Ramos (cell line): ENCODE measurements at regions not wholly inside any gene's neighbourhood (a gene's known extent, or its start where the extent isn't known, plus 50 kb on each side); places are given as distances from the start of the nearest gene placed in this dataset.

Experiments used
- in situ Hi-C: fragments of 300-500 bp; cut with MboI; formaldehyde crosslinking; loops from one replicate; pipeline ENCODE4 v1.14.3; 2022; ENCODE audit warnings: low sequenced_read_pairs; ENCODE audit not compliant: unreplicated experiment

DNA sequence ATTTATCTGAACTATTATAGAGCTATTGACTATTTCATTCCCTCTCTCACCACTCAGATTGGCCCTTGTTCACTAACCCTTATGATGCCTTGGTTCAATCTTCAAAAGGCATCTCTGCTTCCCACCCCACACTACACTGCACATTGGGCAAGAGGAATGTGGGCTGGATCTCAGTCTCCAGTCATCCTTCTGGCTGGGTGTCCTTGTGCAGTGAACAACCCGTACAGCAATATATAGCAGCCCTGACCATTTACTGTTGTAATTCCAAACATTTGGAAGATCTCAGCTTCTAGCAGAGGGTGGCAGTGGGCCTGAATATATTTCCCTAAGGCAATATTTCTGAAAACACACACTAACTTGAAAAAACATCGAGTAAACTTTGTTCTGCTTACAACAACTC is 199.2 kb upstream of the GDNF start:
- in situ Hi-C loops = no loop called here

DNA sequence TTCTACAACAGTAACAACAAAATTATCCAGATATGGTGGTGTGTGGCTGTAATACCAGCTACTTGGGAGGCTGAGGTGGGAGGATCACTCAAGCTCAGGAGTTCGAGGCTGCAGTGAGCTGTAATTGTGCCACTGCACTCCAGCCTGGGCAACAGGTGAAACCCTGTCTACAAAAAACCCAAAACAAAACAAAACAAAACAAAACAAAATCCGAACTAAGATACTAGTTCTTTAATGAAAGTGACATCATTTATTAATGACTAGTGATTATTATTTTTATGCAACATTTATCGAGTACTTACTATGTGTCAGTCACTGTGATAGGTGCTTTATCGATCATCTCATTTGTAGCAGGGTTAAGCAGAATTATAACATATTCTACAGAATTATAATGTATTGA is 196.9 kb upstream of the GDNF start:
- in situ Hi-C loops = no loop called here

DNA sequence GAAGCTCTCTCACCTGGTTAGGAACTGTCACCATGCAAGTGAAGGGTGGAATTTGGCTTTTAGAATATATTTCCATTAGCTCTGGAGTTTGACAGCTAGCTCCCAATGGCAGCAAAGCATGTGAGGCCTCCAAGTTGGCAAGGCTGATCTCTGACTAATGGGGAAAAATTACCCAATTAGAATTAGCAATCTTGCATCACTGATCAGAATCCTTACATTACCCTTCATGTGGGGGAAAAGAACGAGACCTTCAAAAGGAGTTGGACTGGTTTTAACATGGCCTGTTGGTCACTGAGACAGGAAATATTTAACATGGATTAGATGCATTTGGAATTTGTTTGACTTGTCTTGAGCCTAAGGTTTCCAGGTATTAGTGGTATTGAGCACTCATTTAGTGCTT is 192.3 kb upstream of the GDNF start:
- in situ Hi-C loops = no loop called here

DNA sequence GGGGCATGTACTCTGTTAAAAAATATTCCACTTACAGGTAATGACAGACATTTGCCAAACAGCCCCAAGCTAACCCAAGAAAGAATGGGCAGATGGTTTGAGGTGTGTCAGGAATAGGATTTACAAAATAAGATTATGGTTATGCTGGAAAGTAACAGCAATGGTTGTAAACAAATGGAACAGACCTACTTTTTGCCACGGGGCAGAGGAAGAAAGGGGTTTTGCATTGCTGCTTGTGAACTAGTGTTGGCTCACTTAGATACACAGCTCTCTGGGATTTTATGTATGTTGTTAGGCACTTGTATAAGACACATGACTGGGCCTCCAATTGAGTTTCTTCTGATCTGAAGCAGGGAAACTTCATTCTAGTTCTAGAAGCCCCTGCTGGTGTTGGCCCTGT is 191.5 kb upstream of the GDNF start:
- in situ Hi-C loops = no loop called here

DNA sequence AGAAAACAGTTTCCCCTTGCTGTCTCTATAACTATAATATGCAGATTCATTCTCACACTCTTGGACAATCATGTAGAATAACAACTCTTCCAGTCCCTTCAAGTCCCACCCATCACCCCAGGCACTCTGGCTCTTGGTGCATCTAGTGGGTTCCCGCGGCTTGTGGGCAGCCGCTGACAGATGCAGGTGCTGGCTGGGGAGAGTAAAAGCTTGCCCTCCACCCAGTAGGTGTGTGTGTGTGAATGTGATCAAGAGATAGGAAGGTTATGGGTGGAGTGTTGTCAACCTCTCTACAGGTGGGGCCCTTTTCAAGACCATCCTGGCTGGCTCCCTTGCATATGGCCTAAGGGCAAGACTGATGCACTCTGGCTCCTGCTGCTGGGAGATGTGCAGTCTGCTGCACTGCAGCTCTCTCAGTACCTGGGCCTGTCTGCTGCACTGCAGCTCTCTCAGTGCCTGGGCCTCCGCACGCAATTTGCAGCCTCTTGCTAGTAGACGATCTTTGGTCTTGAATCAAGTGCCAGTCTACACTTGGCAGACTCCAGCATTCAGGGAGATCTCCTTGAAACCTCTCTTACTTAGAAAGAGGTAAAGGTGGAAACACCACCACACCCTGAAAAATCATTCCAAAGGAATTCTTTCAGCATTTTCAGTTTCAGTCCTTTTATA is 189.7 kb upstream of the GDNF start:
- in situ Hi-C loops = no loop called here

DNA sequence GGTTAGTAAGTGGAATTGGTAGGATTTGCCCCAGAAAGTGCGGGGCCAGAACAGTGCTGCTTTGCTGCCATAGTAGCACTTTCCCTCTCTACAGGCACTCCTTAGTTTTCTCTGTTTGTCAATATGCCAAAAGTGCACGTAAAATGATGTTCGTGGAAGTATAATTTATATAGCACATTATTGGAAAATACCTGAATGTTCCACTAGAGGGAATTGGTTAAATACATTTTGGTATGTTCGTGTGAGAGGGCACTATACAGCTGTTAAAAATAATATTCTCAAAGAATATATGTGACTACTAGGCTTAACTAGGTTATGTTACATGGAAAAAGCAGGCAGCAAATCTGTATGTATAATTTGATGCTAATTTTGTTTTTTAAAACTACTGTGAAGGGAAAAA is 184.0 kb upstream of the GDNF start:
- in situ Hi-C loops = no loop called here

DNA sequence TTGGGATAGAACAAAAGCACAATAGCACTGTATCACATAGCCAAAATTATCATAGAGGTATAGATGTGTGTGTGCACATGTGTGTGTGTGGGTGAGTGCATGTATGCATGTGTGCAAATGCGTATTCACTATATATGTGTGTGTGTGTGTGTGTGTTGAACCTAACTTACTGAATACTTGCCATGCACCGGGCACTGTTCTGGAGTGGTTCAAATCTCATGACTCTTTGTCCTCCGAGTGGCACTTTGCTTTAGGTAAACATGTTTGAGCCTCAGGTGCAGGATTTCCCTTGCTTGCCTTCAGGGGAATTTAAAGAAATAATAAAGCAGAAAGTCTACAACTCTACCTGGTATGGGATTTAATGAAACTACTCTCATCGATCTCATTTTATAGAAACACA is 183.5 kb upstream of the GDNF start:
- in situ Hi-C loops = no loop called here

DNA sequence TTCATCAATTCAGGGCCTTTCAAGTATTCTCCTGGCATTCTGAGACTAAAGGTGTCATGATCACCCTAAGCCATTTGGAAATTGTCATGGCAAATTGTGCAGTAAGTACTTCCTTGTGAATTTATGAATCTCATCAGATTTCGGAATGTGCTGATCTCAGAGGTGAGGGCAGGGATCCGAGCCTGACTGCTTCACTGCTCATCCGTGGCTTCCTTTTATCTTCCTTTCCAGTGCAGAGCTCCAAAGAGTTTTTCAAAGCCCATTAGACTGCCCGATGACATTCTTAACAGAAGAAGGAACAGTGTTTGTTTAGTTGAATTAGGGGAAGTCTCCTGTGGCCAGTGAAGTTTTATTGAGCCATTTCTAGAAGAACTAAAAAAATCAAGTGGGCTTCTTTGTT is 182.8 kb upstream of the GDNF start:
- in situ Hi-C loops = no loop called here

DNA sequence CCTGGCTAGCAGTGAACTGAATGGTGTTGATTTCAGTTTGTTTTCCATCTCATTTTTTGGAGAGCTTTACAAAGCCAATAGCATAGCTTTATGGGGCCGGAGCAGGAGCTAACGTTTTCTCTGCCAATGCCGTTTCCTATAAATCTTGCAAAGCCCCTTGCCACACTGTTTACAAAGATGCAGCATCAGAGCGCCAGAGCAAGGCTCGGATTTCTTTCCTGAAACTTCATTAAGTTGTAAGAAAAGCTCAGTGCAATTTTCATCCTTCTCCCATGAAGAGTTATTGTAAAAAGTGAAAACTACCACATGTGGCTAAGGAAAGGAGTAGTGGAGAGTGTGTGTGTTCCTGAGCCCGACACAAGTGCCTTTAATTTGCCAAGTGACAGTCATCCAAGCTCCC is 178.2 kb upstream of the GDNF start:
- in situ Hi-C loops = no loop called here

DNA sequence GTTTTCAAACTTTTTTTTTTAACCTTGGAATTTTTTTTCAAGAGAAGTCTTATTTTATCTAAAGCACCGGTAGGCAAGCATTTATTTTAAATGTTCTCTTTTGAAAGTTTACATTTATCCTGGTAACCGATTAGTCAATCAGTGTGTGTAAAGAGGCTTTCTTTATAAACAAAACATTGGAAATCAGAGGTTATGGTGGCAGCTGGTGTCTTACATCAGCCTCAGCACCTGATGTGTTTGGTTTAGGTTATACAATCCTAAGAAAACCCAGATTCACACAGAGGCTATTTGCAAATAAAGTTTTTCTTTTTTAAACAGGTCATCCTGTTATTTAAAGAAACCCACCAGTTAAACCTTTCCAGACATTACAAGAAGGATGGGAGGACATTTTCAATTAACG is 173.3 kb upstream of the GDNF start:
- in situ Hi-C loops = no loop called here

DNA sequence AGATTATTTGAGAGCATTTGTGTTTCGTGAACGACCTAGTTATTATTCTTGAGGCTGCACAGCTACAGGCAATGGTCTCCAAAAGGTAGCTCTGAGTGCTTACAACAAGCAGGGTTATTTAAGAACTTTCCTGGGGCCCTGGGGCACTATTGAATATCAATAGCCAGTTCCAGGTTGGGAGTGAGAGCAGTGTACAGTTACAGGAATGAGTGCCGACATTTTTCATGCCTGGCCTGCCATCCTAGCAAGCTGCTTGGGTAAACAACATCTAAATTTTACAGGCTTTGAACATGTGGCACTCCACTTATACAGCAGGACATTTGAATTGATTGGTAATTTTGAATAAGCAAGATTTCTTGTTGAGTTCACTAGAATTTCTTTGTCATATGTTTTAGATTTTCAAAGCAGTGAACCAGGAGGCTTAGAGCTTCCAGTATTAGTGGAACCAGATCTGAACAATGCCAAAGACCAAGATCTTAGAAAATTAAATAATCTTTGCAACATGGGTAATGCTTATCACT is 171.9 kb upstream of the GDNF start:
- in situ Hi-C loops = no loop called here

DNA sequence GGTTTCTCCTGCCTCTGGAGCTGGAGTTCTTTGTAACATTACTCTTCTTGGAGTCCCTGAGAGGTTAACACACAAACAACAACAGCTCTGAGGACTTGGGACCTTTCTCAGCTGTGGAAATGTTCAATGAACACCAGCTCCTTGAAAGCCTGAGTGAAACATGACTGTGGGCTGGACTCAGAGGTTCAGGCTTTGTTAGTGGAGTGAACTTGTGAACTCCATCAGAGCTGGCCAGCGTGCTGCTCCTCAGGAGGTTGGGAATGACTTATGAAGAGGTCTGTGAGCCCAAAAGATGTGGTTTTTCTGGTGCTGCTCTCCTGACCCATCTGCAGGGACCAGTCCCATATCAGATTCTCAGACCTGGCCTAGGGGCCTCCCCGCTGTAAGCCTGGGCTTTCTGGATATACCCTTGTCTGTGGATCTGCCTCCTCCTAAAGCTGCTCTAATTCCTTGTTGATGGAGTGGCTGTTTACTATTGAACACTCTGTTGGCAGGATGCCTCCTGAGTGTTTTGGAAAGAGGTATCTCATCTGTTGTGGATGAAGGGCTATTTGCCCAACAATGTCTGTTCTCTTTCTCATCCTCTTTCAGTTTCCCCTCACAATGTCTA is 170.0 kb upstream of the GDNF start:
- in situ Hi-C loops = no loop called here

DNA sequence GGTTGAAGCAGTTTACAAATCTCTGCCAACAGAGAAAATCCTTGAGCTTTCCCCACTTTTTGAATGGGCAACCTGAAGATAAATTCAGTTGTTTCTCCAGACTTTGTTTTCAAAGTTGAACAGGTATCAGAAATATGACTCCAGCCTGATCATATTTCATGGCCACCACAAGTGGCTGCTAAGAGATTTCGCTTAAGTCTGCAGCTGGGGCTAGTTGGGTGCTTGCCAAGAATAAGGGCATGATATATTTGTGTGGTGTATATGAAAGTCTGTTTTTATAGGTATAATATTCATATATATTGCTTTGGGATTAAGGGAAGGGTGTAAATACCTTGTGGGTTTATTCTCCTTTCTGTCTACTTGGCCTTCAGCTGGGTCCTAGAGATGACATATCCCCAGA is 168.4 kb upstream of the GDNF start:
- in situ Hi-C loops = no loop called here

DNA sequence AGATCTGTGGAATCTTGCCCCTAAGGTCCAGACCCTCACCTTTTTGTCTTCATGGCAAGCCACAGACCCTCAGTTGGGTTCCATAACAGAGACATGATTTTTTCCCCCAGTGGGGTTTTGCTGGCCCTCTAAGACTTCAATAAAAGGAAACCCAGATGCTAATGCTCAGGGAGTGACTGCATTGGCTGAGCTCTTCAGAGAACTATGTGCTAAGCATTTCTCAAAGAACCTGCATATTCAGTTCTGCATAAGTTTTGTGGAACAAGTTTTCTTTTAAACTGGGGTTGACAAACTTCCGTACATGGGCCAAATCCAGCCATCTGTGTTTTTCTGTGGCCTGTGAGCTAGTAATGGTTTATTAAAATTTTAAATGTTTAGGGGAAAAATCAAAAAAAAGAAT is 159.8 kb upstream of the GDNF start:
- in situ Hi-C loops = no loop called here

DNA sequence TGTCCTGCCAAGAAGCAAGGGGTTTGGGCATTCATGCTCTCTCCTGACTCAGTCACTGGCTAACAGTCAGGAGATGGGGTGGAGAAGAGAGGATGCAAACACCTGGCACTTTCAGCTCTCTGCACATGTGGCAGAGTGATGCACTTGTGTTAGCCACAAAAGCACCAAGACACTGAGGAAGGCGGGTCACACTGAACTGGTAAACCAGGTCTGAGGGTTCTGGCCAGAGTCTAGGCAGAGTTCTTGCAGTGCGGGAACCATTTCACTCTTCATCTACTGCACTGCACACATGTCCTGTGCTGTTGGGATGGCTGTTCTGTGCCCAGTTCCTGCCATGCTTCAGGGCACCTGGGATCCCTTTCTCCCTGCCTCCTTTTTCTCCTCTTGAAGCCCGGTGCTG is 157.1 kb upstream of the GDNF start:
- in situ Hi-C loops = no loop called here

DNA sequence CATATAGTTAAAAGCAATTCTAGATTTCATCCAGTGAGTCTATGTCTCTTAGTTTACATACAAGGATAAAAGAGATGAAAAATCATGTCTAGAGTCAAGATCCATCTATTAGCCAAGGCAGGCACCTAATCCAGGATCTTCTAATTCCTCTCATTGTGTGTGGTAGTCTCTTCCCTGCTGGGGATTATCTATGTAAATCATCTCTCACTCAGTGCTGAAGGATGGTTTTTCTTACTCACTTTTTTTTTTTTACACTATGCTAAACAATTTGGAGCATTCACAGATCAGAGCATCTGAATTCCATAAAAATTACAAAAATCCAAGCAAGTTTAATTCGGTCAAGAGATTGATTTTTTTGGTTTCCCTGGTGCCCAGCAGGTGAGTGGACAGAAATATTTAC is 154.9 kb upstream of the GDNF start:
- in situ Hi-C loops = no loop called here

DNA sequence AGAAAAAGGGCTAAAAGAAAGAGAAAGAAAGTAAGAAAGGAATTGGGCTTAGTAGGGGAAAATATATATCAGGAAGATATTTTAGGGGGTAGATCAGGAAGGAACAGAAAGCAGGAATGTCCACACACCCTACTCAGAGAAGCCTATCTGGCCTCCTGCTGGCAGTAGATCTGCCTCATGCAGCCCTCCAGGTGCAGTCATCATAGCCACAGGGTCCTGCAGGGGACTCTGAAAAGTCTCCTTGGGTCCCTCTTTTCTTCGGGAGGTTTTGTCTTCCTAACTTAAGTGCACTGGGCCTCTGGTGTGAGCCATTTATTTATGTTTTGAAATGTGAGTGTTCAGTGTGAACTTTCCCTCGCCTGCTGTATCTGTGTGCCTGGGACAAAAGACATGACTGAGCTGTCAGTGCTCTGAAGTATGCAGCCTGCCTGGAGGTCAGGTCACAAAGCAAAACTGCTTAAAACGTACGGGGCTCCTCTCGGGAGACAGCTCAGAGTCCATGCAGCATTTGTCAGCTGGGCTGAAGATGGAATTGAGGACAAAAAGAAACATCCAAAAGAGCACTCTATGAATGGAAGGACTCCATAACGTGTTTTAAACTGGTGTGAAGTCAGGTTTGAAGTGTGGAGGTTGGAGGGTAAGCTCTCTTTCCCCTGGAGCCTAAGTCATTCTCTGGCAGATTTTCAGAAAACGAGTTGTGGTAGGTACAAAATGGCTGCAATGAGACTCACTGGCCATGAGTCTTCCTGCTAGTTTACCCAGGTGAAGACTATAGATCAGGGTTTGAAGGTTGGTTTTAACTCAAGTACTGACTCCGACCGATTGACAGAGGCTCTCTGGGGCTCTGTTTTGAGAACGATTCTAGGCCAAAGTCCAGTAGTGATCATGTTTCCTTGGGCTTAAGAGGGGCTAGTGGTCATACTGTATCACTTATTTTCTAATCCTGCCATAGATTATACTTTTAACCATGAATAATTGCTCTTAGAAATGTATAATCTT is 151.8 kb upstream of the GDNF start:
- in situ Hi-C loops = no loop called here

DNA sequence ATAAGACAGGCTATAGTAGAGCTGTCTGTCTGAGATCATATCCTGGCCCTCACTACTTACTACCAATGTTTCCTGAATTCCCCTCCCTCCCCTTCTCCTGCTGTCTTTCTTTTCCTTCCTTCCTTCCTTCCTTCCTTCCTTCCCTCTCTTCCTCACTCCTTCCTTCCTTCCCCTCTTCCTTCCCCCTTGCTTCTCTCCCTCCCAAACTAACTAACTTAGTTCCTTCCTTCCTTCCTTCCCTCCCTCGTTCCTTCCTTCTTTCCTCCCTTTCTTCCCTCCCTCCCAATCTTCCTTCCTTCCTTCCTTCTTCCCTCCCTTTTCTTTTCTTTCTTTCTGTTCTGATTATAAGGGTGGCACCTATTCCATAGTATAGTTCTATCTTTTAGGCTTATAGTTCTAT is 150.0 kb upstream of the GDNF start:
- in situ Hi-C loops = no loop called here

DNA sequence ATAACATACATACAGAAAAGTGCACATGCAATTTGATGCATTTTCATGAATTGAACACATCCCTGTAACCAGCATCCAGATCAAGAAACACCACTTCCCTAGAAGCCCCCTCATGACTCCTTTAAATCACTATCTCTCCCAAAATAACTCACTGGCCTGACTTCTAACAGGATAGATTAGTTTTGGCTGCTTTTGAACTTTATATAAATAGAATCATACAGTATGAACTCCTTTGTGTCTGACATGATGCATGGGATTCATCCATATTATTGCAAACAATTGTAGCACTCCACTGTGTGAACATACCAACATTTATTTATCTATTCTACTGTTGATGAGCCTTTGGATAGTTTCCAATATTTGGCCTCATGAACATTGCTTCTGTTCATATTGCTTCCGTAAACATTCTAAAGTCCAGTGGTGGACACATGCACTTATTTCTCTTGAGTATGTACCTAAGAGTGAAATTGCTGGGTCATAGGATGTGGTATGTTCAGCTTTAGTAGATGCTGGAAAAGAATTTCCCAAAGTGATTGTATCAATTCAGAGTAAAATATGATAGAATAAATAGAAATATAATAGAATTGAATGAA is 148.7 kb upstream of the GDNF start:
- in situ Hi-C loops = no loop called here

DNA sequence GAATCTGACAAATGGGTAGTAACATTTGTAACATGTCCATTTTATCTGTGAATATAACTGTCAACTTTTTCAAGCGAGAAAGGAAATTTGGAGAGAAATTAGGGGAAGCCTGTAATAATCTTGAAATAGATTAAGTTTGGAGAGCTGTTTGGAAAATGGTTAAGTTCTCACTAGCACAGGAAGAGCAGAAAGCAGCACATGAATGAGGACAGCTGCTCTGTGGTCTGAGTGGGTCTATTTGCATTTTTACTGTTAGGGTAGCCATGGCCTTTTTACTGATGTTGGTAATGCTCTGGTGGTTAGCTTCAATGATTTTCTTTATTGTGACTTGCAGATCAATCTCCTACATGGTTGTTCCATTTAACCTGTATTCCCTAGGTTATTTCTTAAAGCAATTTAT is 144.5 kb upstream of the GDNF start:
- in situ Hi-C loops = no loop called here

DNA sequence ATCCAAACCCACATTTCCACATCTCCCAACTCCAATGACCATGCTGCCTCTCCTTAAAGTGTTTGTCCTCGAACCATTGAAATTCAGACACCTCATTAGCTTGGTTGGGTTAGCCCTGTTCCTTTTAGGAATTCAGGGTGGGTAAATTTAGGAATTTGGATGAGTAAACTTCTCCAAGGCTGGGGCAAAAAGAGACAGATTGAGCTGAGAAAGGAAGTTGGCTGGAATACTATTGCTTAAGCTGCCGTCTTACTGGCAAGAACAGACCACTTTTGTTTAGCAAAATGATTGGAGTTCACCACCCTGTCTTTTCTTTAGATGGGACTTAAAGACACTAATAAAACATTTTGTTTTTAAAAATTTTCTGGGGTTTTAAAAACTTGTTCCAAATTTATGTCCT is 143.6 kb upstream of the GDNF start:
- in situ Hi-C loops = no loop called here
